H7 (cell line): ENCODE measurements at regions not wholly inside any gene's neighbourhood (a gene's known extent, or its start where the extent isn't known, plus 50 kb on each side); places are given as distances from the start of the nearest gene placed in this dataset.
"Not testable (repeated sequence)": the region's sequence is repeated elsewhere in the genome, so short reads cannot be mapped to it uniquely, and the experiment has no call there.

Experiments
- DNase-seq: peaks from one replicate; pipeline ENCODE4 v3.0.0; 2012
- H3K27me3 ChIP-seq: 2 replicates; pipeline ENCODE4 v1.6.0; 2011; ENCODE audit warnings: mild to moderate bottlenecking, low read length; ENCODE audit not compliant: control insufficient read depth, insufficient read depth
- H3K36me3 ChIP-seq: replicated peaks from 2 replicates; pipeline ENCODE4 v1.5.1; 2011; ENCODE audit warnings: low read length; ENCODE audit not compliant: control insufficient read depth, insufficient read depth
- H3K4me3 ChIP-seq: 2 replicates; pipeline ENCODE4 v1.5.1; 2011; ENCODE audit warnings: low read depth, mild to moderate bottlenecking, control low read depth, low read length, moderate library complexity; ENCODE audit not compliant: insufficient read depth

DNA sequence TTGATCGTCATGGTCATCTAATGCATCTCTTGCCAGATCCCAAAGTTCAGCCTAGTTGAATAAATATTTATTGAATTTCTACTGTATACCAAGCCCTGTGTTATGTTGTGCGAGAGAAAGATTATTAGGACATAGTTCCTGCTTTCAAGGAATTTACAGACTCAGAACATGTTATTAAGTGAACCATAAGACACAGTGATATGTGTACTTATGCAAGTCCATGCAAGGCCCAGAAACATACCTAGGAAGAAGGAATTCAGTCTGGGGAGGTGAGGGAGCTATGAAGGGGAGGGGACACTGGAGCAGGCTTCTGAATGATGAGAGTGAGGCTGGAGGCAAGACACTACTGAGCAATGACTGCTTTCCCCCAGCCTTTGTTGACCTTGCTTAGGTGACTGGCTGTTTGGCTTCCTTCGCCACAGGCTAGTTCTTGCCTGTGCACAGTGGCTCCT, 81.4 kb downstream of the ACAA2 start:
- no peaks in the 10 kb centered on the region for H3K36me3 ChIP-seq
- H3K4me3 ChIP-seq, result no peak overlapping the region
- DNase-seq, result no peak
- no peaks in the 10 kb centered on the region for H3K27me3 ChIP-seq

DNA sequence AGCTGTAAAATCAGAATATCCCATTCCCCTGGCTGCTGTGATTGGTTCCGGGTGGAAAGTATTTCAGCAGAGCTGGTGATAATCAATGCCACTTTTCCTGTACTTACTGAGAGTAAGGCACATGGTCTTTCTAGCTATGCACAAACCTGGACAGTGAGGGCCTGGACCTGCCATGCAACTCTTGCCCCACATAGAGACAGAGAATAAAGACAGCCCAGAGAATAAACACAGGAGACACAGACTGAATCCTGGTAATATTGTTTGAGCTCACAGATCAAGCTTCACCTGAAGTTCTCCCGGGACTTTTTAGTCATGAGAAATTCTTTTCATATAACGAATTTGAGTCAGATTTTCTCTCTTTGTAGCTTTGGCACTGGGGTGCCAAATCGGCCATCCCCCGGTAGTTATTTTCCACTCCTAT, 81.9 kb downstream of the ACAA2 start:
- Histone ChIP-seq H3K36me3 (no peaks in the 10 kb centered on the region), H3K4me3 (no peak overlapping the region), H3K27me3 (no peaks in the 10 kb centered on the region)
- no peak for DNase-seq

DNA sequence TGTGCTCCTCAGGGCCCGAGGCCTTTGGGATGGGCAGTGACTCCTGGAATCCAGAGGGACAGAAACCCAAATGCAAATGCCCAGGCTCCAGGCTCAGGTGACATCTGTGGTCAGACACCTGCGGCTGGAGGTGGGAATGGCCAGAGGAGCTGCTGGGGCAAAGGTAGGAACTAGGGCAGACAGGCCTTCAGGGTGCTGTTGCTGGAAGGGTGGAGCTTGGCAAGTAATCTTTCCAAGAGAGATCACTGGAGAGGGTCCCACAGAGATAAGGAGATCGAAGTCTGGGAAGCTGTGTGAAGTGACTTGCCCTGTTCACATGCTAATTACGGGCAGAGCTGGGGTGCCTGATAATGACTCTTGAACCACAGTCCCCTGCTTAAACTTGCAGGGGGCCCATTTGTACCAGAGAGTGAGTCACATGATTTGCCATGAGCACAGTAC, 82.4 kb downstream of the ACAA2 start:
- no peaks in the 10 kb centered on the region for H3K36me3 ChIP-seq
- DNase-seq, result no peak
- no peaks in the 10 kb centered on the region for H3K27me3 ChIP-seq
- no peak overlapping the region for H3K4me3 ChIP-seq

DNA sequence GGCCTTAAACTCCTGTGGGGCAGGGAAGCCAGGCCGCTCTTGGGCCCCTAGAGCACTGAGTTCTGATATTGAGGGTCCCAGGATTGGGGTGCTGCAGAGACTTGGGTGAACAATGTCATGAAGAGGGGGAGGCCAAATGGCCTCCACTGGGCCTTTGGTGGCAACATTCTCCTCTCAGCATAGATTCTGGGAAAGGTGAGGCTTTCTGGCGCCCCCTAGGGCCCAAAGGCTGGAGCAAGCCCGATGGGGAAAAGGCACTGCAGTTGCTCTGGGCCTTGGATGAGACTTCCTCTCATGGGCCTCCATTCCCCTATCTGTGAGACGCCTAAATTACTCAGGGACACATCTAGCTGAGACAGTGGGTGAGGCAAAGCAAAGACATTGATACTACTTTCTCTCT, 84.8 kb downstream of the ACAA2 start:
- no peaks in the 10 kb centered on the region for H3K27me3 ChIP-seq
- peak; percentile 71 for DNase-seq
- H3K4me3 ChIP-seq, result no peak overlapping the region
- no peaks in the 10 kb centered on the region for H3K36me3 ChIP-seq

DNA sequence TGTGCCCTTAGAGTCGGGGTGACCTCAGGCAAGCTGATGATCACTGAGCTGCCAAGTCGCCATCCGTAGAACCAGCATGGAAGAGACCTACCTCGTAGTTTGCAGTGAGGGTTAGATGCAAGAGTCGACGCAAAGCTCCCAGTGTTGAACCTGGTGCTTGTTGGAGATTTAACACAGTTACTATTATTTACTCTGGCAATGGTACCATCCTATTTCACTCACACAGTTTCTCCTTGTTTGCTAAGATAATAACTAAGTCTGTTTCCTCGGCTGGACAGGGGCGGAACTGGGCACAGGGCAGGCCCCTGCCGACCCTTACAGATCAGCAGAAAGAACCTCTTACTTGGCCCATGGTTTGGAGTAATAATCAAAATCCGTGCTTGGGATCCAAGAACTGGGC, 85.5 kb downstream of the ACAA2 start:
- H3K4me3 ChIP-seq, result no peak overlapping the region
- no peaks in the 10 kb centered on the region for H3K27me3 ChIP-seq
- DNase-seq, result no peak
- H3K36me3 ChIP-seq, result no peaks in the 10 kb centered on the region

DNA sequence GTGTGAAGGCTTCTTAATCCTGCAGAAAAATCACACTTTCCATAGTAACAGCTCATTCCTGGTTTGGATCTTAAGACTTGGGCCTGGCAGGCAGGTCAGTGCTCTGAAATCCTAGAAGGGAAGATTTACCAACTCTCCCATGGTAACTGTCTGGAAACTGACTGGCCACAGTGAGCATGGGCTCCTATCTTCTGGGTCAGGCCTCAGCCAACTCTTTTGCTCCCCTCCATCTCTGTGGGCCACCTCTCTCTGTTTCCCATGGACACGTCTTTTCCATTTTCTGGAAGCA, 86.7 kb downstream of the ACAA2 start:
- H3K36me3 ChIP-seq, result no peaks in the 10 kb centered on the region
- no peaks in the 10 kb centered on the region for H3K27me3 ChIP-seq
- DNase-seq, result no peak
- H3K4me3 ChIP-seq, result no peak overlapping the region

DNA sequence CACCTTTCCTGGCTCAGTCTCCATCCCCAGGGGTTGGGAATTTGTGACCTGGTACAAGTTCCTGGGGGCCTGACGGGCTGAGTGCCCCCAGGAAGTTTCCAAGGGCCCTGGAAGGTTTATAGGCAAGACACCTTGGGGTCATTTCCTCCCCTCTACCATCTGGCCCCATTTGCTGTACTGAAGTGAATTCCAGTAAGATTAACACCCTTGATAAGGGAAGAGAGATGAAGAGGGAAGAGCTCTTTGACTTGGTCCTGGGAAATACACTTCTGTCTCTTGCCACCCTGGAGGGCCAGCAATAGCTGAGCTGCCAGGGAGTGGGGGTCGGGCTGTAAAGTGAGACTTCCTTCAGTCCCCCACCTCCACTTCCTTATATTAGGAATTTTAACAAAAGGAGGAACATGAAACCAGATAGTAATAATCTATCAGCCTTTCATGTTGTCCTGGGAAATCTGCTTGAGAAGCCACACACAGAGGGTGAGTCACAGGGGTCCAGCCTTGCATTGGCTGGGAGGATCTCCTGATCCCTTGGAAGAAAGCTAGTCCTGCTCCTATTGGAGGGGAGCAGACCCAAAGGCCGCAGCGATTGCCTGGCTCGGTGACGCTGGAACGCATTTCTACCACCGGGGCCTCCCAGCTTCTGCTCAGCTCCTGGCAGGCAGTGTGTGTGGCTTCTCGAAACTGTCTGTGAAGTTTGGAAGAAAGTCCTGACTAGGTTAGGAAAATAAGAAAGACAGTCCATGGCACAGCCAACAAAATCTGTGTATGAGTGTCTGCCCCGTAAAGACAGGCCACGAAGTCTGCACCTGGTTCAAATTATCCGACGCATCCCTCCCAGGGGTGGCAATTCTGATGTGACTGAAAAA, 87.3 kb downstream of the ACAA2 start:
- peak; percentile 76 for DNase-seq
- Histone ChIP-seq H3K27me3 (no peaks in the 10 kb centered on the region), H3K36me3 (no peaks in the 10 kb centered on the region), H3K4me3 (no peak overlapping the region)

DNA sequence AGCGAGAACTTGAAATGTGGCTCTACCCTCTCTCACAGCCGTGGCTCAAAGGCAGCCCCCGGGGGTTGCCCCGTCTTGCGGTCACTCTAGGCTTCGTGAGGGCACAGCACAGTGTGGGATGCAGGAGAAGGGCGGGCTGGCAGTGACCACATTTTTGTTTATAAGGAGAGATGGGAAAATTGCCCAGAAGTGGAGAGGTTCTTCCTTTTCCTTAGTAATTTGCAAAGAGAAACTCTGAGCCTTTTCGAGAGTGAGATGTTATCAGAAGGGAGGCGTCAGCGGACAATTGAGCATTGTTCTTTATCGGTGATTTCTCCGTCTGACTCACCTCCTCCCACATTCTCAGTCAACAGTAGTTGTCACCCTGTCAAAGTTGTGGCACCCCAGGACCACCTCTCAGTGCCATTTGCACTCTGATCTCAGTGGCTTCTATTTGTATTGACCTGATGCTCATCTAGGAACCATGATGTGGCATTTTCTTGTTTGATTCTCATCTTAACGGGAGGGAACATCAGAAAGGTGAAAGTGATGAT, 89.6 kb downstream of the ACAA2 start:
- H3K36me3 ChIP-seq, result no peaks in the 10 kb centered on the region
- no peak overlapping the region for H3K4me3 ChIP-seq
- DNase-seq, result no peak
- no peaks in the 10 kb centered on the region for H3K27me3 ChIP-seq

DNA sequence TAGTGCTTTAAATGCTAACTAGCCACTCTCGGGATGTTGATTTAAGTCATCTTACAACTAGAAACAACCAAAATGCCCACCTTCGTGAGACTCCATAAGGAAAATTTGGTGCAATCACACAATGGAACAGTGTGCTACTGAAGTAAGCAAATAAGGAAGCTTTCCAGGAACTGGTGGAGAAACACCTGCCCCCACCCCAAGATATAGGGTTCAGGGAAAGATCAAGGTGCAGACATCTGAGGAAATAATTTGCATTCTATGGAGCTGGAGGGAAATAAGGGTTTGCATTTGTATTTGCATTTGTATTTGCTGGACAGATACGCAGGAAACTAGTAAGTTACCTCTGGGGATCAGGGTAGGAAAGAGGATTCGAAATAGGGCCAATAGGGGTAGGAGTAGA, 90.9 kb downstream of the ACAA2 start:
- Histone ChIP-seq H3K27me3 (no peaks in the 10 kb centered on the region), H3K36me3 (no peaks in the 10 kb centered on the region), H3K4me3 (no peak overlapping the region)
- no peak for DNase-seq

DNA sequence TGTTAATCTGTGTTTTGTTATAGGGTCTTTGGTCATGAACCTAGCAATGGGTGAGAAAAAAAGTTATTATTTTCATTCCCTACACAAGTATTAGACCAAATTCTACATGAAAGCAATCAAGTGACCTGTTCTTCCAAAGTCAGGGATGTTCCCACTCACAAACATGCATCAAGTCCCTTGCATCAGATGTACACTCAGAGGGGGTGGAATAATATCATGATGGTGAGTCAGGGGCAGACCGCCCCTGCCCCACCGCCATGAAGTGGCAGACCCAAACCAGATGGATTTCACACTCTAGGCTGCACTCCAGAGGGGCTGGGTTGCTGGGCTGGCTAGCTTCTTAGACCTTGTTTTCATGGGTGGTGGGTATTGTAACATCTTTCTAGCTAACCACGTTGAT, 91.4 kb downstream of the ACAA2 start:
- Histone ChIP-seq H3K27me3 (no peaks in the 10 kb centered on the region), H3K4me3 (no peak overlapping the region)
- no peak for DNase-seq

DNA sequence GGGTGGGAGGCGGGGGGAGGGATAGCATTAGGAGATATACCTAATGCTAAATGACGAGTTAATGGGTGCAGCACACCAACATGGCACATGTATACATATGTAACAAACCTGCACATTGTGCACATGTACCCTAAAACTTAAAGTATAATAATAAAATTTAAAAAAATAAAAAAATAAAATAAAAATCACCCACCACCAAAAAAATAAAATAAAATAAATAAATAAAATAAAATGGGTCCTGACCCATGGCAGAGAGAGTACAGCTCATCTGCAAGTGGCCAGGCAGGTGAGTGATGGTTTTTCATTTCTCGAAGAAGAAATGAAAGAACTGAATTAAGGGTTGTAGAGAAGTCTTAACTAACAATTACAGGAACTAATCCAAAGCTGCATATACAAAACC, 92.4 kb downstream of the ACAA2 start:
- H3K4me3 ChIP-seq, DNase-seq, H3K27me3 ChIP-seq, H3K36me3 ChIP-seq: not testable (repeated sequence)

More for the DNA sequence above, 91.4 kb downstream of the ACAA2 start:
- no peaks in the 10 kb centered on the region for H3K36me3 ChIP-seq

DNA sequence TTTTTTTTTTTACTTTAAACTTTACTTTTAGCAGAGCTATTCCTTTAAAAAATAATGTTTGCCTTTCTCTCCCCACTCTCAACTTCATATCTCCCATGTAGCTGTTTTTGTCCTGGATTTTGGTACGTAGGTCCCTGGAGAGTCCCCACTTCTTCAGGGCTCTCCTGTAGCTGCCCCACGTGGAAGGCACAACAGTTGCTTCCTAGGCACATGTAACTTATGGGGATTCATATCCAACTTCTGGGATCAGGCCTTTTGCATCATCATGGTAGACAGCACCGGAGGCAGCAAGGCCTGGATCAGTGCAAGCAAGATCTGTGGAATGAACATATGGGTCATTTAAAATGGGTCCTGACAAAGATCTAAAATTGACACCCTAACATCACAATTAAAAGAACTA, 95.7 kb downstream of the ACAA2 start:
- Histone ChIP-seq H3K4me3 (no peak overlapping the region), H3K36me3 (no peaks in the 10 kb centered on the region), H3K27me3 (no peaks in the 10 kb centered on the region)
- DNase-seq, result no peak

DNA sequence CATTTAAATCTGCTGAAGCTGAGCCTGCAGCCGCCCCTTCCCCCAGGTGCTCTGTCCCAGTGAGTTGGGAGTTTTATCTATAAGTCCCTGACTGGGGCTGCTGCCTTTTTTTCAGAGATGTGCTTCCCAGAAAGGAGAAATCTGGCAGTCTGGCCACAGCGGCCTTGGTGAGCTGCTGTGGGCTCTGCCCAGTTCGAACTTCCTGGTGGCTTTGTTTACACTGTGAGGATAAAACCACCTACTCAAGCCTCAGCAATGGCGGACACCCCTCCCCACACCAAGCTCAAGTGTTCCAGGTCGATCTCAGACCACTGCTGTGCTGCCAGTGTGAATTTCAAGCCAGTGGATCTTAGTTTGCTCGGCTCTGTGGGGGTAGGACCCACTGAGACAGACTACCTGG, 97.3 kb downstream of the ACAA2 start:
- Histone ChIP-seq H3K36me3 (no peaks in the 10 kb centered on the region), H3K27me3 (no peaks in the 10 kb centered on the region), H3K4me3 (no peak overlapping the region)
- DNase-seq, result no peak

DNA sequence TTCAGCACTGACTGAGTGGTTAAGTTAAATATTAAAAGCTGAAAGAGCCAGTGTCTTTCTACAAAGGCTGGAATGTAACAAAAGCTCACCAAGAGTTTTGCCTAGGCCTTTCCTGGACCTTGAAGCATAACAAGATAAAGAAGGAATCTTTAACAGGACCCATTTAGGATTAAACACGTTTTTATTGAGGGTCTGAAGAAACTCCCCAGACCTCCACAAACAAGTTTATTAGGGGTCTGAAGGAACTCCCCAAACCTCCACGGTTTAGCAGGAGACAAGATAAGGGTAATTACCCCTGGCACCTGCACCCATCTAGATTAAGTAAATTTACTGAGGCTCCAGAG, 104.0 kb downstream of the ACAA2 start:
- no peak for DNase-seq
- H3K36me3 ChIP-seq, result no peaks in the 10 kb centered on the region

DNA sequence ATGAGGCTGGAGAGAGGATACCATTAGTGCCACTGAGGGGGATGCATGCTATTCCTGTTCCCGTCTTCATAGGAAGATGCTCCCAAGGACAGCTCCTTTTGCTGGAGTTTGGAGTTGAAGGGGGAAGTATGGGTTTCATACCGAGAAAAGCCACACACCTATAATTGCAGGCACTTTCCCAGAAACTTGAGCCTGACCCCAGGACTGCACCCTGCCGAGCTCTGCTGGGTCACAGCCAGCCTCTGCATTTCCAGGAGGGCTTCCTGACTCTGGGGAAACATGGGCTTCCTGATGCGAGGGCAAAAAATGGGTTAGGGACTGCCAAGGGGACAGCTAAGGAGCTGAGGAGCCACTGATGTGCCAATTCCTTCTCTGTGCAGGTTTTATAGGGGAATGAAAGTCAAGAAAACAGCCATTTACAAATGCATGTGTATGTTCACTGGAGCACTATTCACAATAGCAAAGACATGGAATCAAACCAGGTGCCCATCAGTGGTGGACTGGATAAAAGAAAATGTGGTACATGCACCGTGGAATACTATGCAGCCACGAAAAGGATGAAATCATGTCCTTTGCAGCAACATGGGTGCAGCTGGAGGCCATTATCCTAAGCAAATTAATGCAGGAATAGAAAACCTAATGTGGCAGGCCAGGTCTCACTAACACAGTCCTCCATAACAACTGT, 104.5 kb downstream of the ACAA2 start:
- Histone ChIP-seq H3K27me3 (no peaks in the 10 kb centered on the region), H3K4me3 (no peak overlapping the region), H3K36me3 (no peaks in the 10 kb centered on the region)
- DNase-seq, result no peak

More for the DNA sequence above, 104.0 kb downstream of the ACAA2 start:
- no peaks in the 10 kb centered on the region for H3K27me3 ChIP-seq
- H3K4me3 ChIP-seq, result no peak overlapping the region
